ENCODE measurements at regions not wholly inside any gene's neighbourhood (a gene's known extent, or its start where the extent isn't known, plus 50 kb on each side); places are given as distances from the start of the nearest gene placed in this dataset.

- ATAC-seq (no peak), DNase-seq (no peak)
- 84% methylated on average over 7 of the region's 7 CpGs for WGBS
- Histone ChIP-seq H3K27me3 (ENCODE audit: control insufficient read depth, insufficient read depth) (no peaks in the 10 kb centered on the region), H3K4me1 (ENCODE audit: control insufficient read depth, insufficient read depth, low read length) (no peaks in the 10 kb centered on the region), H3K27ac (ENCODE audit: low read length) (no peak overlapping the region), H3K9me3 (ENCODE audit: control insufficient read depth, low read length) (no peaks in the 10 kb centered on the region), H3K4me3 (ENCODE audit: low read length) (no peak overlapping the region)
- intact Hi-C loops (cut with DNase I) = no loop called here
These were observed 317.3 kb downstream of the TCERG1L start for GRCh38 chr10:130994191-130994590.

GRCh38 chr10:130994845-130995244 is 316.7 kb downstream of the TCERG1L start:
- intact Hi-C loops (cut with DNase I) = no loop called here
- Histone ChIP-seq H3K4me1 (ENCODE audit: control insufficient read depth, insufficient read depth, low read length) (no peaks in the 10 kb centered on the region), H3K27ac (ENCODE audit: low read length) (no peak overlapping the region), H3K4me3 (ENCODE audit: low read length) (no peak overlapping the region), H3K27me3 (ENCODE audit: control insufficient read depth, insufficient read depth) (no peaks in the 10 kb centered on the region), H3K9me3 (ENCODE audit: control insufficient read depth, low read length) (no peaks in the 10 kb centered on the region)
- DNase-seq (no peak), ATAC-seq (no peak)
- WGBS = 86% methylated on average over 7 of the region's 7 CpGs

- Histone ChIP-seq H3K4me3 (ENCODE audit: low read length) (no peak overlapping the region), H3K27me3 (ENCODE audit: control insufficient read depth, insufficient read depth) (no peaks in the 10 kb centered on the region), H3K27ac (ENCODE audit: low read length) (no peak overlapping the region), H3K9me3 (ENCODE audit: control insufficient read depth, low read length) (no peaks in the 10 kb centered on the region), H3K4me1 (ENCODE audit: control insufficient read depth, insufficient read depth, low read length) (no peaks in the 10 kb centered on the region)
- ATAC-seq (no peak), DNase-seq (no peak)
- intact Hi-C loops (cut with DNase I) = no loop called here
- 56% methylated on average over 8 of the region's 8 CpGs for WGBS
These were observed 314.1 kb downstream of the TCERG1L start for GRCh38 chr10:130997267-130998045.

- no peaks in the 10 kb centered on the region for H3K27me3 ChIP-seq (ENCODE audit: control insufficient read depth, insufficient read depth)
- no peak for ATAC-seq
- H3K27ac ChIP-seq (ENCODE audit: low read length) = no peak overlapping the region
- WGBS = 65% methylated on average over 5 of the region's 5 CpGs
- no peak overlapping the region for H3K4me3 ChIP-seq (ENCODE audit: low read length)
- DNase-seq = no peak
- H3K9me3 ChIP-seq (ENCODE audit: control insufficient read depth, low read length) = no peaks in the 10 kb centered on the region
- intact Hi-C loops (cut with DNase I) = no loop called here
- H3K4me1 ChIP-seq (ENCODE audit: control insufficient read depth, insufficient read depth, low read length) = no peaks in the 10 kb centered on the region
These were observed 313.5 kb downstream of the TCERG1L start for GRCh38 chr10:130998046-130998435.

GRCh38 chr10:130998642-130999041 is 312.9 kb downstream of the TCERG1L start:
- no peaks in the 10 kb centered on the region for H3K9me3 ChIP-seq (ENCODE audit: control insufficient read depth, low read length)
- H3K4me1 ChIP-seq (ENCODE audit: control insufficient read depth, insufficient read depth, low read length) = no peaks in the 10 kb centered on the region
- 93% methylated on average over 10 of the region's 10 CpGs for WGBS
- intact Hi-C loops (cut with DNase I) = no loop called here
- no peaks in the 10 kb centered on the region for H3K27me3 ChIP-seq (ENCODE audit: control insufficient read depth, insufficient read depth)
- no peak for ATAC-seq
- no peak for DNase-seq
- H3K27ac ChIP-seq (ENCODE audit: low read length) = no peak overlapping the region
- no peak overlapping the region for H3K4me3 ChIP-seq (ENCODE audit: low read length)

- no peak overlapping the region for H3K27ac ChIP-seq (ENCODE audit: low read length)
- no peak overlapping the region for H3K4me3 ChIP-seq (ENCODE audit: low read length)
- ATAC-seq (no peak), DNase-seq (no peak)
- no peaks in the 10 kb centered on the region for H3K27me3 ChIP-seq (ENCODE audit: control insufficient read depth, insufficient read depth)
- H3K4me1 ChIP-seq (ENCODE audit: control insufficient read depth, insufficient read depth, low read length) = no peaks in the 10 kb centered on the region
- H3K9me3 ChIP-seq (ENCODE audit: control insufficient read depth, low read length) = no peaks in the 10 kb centered on the region
- WGBS = 81% methylated on average over 11 of the region's 11 CpGs
- intact Hi-C loops (cut with DNase I) = no loop called here
These were observed 311.9 kb downstream of the TCERG1L start for GRCh38 chr10:130999376-131000202.

- Histone ChIP-seq H3K4me1 (ENCODE audit: control insufficient read depth, insufficient read depth, low read length) (no peaks in the 10 kb centered on the region), H3K27ac (ENCODE audit: low read length) (no peak overlapping the region), H3K9me3 (ENCODE audit: control insufficient read depth, low read length) (no peaks in the 10 kb centered on the region), H3K4me3 (ENCODE audit: low read length) (no peak overlapping the region), H3K27me3 (ENCODE audit: control insufficient read depth, insufficient read depth) (no peaks in the 10 kb centered on the region)
- DNase-seq = no peak
- WGBS = 76% methylated on average over 6 of the region's 6 CpGs
- no peak for ATAC-seq
- intact Hi-C loops (cut with DNase I) = no loop called here
These were observed 311.3 kb downstream of the TCERG1L start for GRCh38 chr10:131000244-131000643.

- H3K27me3 ChIP-seq (ENCODE audit: control insufficient read depth, insufficient read depth) = no peaks in the 10 kb centered on the region
- ATAC-seq = no peak
- no peaks in the 10 kb centered on the region for H3K9me3 ChIP-seq (ENCODE audit: control insufficient read depth, low read length)
- DNase-seq = no peak
- H3K4me3 ChIP-seq (ENCODE audit: low read length) = no peak overlapping the region
- no peak overlapping the region for H3K27ac ChIP-seq (ENCODE audit: low read length)
- intact Hi-C loops (cut with DNase I) = no loop called here
- WGBS = 63% methylated on average over 4 of the region's 4 CpGs
- no peaks in the 10 kb centered on the region for H3K4me1 ChIP-seq (ENCODE audit: control insufficient read depth, insufficient read depth, low read length)
These were observed 310.8 kb downstream of the TCERG1L start for GRCh38 chr10:131000743-131001142.

- no peak for DNase-seq
- H3K9me3 ChIP-seq (ENCODE audit: control insufficient read depth, low read length) = no peaks in the 10 kb centered on the region
- no peak overlapping the region for H3K27ac ChIP-seq (ENCODE audit: low read length)
- WGBS = 84% methylated on average over 9 of the region's 9 CpGs
- no peaks in the 10 kb centered on the region for H3K4me1 ChIP-seq (ENCODE audit: control insufficient read depth, insufficient read depth, low read length)
- H3K4me3 ChIP-seq (ENCODE audit: low read length) = no peak overlapping the region
- intact Hi-C loops (cut with DNase I) = no loop called here
- ATAC-seq = no peak
- H3K27me3 ChIP-seq (ENCODE audit: control insufficient read depth, insufficient read depth) = no peaks in the 10 kb centered on the region
These were observed 310.1 kb downstream of the TCERG1L start for GRCh38 chr10:131001438-131001837.

GRCh38 chr10:131002031-131002861 is 309.3 kb downstream of the TCERG1L start:
- no peak for ATAC-seq
- no peaks in the 10 kb centered on the region for H3K4me1 ChIP-seq (ENCODE audit: control insufficient read depth, insufficient read depth, low read length)
- no peaks in the 10 kb centered on the region for H3K27me3 ChIP-seq (ENCODE audit: control insufficient read depth, insufficient read depth)
- H3K4me3 ChIP-seq (ENCODE audit: low read length) = no peak overlapping the region
- no peaks in the 10 kb centered on the region for H3K9me3 ChIP-seq (ENCODE audit: control insufficient read depth, low read length)
- H3K27ac ChIP-seq (ENCODE audit: low read length) = no peak overlapping the region
- intact Hi-C loops (cut with DNase I) = no loop called here
- WGBS = 57% methylated on average over 12 of the region's 12 CpGs
- DNase-seq = no peak

- no peak for DNase-seq
- intact Hi-C loops (cut with DNase I) = no loop called here
- Histone ChIP-seq H3K4me3 (ENCODE audit: low read length) (no peak overlapping the region), H3K27me3 (ENCODE audit: control insufficient read depth, insufficient read depth) (no peaks in the 10 kb centered on the region), H3K27ac (ENCODE audit: low read length) (no peak overlapping the region), H3K9me3 (ENCODE audit: control insufficient read depth, low read length) (no peaks in the 10 kb centered on the region), H3K4me1 (ENCODE audit: control insufficient read depth, insufficient read depth, low read length) (no peaks in the 10 kb centered on the region)
- no peak for ATAC-seq
- 79% methylated on average over 4 of the region's 4 CpGs for WGBS
These were observed 308.1 kb downstream of the TCERG1L start for GRCh38 chr10:131003455-131003854.
